Activated CD4-positive, alpha-beta T cell treated with anti-CD3 and anti-CD28 coated beads for 24 hours (primary cell): ENCODE measurements at regions not wholly inside any gene's neighbourhood (a gene's known extent, or its start where the extent isn't known, plus 50 kb on each side); places are given as distances from the start of the nearest gene placed in this dataset.
"Not testable (repeated sequence)": the region's sequence is repeated elsewhere in the genome, so short reads cannot be mapped to it uniquely, and the experiment has no call there.

Source experiments
- DNase-seq, 2 donors: peaks; one replicate each; pipeline ENCODE4 v3.0.0-alpha.2; 2020; ENCODE audit warnings: low read depth in 2 of 2

DNA sequence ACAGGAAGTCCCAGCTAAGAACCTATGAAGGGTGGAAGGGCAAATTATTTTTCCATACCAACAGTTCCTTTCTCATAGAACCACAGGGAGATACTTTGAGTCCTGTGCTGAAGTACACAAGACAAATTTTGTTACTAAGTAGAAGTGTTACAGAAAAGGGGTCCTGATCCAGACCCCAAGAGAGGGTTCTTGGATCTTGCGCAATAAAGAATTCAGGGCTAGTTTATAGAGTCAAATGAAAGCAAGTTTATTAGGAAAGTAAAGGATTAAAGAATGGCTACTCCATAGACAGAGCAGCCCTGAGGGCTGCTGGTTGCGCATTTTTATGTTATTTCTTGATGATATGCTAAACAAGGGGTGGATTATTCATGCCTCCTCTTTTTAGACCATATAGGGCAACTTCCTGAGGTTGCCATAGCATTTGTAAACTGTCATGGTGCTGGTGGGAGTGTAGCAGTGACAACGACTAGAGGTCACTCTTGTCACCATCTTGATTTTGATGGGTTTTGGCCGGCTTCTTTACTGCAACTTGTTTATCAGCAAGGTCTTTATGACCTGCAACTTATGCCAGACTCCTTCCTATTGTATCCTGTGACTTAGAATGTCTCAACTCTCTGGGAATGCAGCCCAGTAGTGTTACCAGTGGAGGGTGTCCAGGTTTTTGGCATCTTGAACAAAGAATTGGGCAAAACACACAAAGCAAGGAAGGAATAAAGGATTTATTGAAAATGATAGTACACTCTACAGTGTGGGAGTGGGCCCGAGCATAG lies 409.4 kb downstream of the SH2D4B start:
- DNase-seq = no peak

DNA sequence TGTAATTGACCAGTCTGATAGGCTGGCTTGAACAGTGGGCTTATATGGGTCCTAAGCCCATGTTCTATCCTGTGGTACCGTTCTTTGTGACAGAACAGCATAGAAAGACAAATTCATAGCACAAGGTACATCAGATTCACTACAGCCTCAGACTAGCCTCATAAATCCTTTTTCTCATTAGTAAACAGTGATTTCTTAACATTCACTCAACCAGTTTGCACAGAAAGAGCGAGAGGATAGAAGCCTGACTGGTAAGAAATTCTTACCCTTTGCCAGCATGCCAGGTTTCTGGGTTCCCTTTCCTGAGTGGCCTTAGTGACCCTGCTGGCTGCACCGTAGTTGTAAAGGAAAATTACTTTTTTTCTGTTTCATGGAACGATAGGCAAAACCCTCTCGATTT lies 412.1 kb downstream of the SH2D4B start:
- DNase-seq = no peak

GRCh38 chr10:80952436-80952835 lies 414.7 kb downstream of the SH2D4B start:
- no peak for DNase-seq

GRCh38 chr10:80957161-80957560 lies 419.5 kb downstream of the SH2D4B start:
- no peak for DNase-seq

DNA sequence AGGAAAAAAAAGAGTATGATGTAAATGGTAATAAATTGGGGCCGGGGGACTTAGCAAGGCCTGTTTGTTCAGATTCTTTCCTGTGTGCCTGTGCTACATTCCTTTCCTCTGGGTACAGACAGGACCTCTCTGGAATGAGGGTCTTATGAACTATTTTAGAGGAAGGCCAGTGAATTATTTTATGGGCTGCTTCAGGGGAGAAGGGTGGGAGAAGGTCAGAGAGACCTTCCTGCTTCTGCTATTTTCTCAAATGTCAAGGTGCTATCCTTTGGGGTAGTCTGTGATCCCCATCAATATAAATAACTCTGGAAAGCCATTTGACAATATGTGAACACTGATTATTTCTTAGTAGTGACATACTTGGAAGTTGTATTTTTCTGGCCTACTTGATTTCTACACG lies 426.5 kb downstream of the SH2D4B start:
- no peak for DNase-seq

GRCh38 chr10:80964955-80965614 lies 427.4 kb downstream of the SH2D4B start:
- DNase-seq = no peak

DNA sequence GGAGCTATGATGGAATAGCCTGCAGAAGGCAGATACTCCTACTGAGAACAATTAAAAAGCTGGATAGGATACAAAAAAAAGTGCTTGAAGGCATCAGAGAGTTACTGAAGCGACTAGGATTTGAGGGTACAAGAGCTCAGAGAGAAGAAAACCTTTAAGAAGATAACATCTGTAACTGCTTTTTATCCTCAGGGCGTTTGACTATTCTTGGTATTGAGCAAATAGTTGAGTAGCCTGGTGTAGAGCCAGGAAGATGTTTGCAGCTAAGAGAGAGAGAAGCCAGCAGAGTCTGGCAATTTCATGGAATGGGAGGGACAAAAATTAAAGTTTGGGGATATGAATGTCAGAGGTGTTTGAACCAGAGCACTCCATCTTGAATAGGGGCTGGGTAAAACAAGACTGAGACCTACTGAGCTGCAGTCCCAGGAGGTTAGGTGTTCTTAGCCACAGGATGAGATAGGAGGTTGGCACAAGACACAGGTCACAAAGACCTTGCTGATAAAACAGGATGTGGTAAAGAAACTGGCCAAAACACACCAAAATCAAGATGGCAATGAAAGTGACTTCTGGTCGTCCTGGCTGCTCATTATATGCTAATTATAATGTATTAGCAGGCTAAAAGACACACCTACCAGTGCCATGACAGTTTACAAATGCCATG lies 428.8 kb downstream of the SH2D4B start:
- DNase-seq = no peak

GRCh38 chr10:80967357-80967756 lies 429.7 kb downstream of the SH2D4B start:
- not testable (repeated sequence) for DNase-seq

DNA sequence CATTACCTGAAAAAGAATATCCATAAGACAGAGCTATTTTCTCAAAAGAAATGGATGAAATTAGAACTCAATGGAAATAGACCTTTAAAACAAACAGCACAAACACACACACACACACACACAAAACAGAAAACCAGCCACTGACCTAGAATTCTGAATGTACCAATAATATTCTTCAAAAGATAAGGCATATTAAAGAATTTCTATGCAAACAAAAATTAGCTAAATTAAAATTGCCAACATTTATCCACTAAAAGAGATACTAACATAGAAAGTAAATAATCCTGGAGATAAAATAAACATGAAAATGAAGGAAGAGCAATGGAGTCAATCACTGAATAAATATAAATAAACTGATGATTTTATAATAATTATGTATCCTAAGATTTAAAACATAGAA lies 431.2 kb downstream of the SH2D4B start:
- no peak for DNase-seq

- no peak for DNase-seq
Observed at GRCh38 chr10:80971461-80971860, 433.8 kb downstream of the SH2D4B start.

GRCh38 chr10:80976658-80977057 lies 439.0 kb downstream of the SH2D4B start:
- DNase-seq = no peak

- DNase-seq = no peak
Observed at GRCh38 chr10:80985102-80985501, 447.4 kb downstream of the SH2D4B start.

GRCh38 chr10:80986596-80986995 lies 448.9 kb downstream of the SH2D4B start:
- no peak for DNase-seq

DNA sequence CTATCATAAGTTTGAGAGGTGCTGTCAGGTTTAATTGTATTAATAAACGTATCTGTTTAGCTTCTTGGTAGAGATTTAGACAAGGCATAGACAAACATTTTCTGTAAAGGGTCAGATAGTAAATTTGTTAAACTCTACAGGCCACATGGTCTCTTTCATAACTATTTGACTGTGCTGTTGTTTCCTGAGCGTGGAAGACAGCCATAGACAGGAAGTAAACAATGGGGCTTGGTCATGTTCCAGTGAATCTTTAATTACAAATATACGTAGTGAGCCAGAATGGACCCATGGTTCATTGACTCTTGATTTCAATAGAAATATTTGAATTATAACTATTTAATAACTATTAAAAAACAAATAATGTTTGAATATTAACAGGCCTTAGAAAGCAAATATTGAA lies 451.1 kb downstream of the SH2D4B start:
- no peak for DNase-seq

- no peak for DNase-seq
Observed at GRCh38 chr10:80996615-80997193, 459.0 kb downstream of the SH2D4B start.

GRCh38 chr10:81000781-81001180 lies 463.1 kb downstream of the SH2D4B start:
- no peak for DNase-seq

DNA sequence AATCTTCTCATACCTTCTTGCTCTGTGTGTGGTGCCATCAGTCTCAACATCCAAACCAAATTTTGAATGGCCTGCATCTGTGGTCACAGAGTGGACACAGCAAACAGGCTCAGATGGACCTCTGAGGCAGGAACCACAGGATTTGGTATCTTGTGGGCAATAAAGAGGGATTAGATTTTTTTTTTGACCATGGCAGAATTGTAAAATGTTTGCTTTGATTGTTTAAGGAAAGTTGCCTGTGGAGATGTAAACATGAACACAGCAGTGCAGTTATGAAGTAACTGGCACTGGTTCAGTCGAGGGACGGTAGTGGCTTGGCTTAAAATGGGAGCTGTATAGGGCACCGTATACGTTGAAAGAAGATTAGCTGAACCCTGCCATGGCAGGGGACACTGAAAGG lies 464.7 kb downstream of the SH2D4B start:
- DNase-seq = no peak

DNA sequence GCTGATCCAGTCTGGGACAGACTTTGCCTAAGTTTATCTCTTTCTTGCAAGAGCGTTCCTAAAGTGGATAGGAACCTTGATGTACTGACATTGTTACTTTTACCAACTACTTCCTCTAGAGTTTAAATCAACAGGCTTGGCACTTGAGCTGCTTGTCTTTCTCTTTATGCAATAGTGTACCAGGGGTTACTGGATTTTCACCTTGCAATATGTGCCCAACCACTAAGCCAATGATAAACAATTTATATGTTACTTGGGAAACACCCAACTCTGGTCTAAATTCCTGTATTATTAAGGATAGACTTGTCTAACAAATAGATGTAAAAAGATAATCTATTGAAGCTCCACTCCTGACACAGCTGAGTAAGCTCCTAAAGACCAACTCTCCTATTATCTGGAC lies 470.2 kb downstream of the SH2D4B start:
- no peak for DNase-seq

- no peak for DNase-seq
Observed at GRCh38 chr10:81008726-81009125, 471.0 kb downstream of the SH2D4B start.

DNA sequence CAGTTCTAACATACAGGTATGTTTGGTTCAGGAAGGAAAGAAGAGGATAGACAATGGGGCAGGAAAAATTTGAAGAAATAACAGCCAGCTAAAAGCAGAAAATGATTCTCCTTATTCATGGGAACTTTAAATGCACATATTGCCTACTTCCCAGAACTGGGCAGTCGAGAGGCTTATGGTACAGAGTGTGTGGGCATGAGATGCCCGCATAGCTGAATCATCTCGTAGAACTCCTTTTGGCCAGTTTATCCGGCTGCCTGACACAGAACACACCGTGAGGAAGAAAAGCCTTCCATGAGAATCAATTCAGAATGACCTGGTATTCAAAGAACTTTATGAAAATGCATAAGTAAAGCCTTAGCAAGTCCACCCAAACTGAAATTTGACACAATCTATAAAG lies 471.6 kb downstream of the SH2D4B start:
- no peak for DNase-seq

DNA sequence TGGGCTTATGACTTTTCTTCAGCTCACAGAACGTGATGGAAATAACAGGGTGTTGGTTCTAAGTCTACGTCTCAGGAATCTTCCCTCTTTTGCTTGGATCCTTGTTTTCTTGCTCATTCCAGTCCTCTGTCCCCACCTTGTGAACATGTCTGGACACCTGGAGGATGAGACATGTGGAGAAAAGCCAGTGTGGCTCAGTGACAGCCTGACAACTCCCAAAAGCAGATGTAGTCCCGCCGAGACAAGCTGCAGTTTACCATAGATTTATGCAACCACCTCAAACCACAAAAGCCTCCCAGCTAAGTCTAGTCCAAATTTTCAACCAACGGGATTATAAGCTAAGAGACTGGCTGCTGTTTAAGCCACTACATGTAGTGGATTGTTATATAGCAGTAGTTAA lies 476.1 kb downstream of the SH2D4B start:
- no peak for DNase-seq

GRCh38 chr10:81019029-81019890 lies 481.6 kb downstream of the SH2D4B start:
- DNase-seq = no peak
